ENCODE measurements at regions not wholly inside any gene's neighbourhood (a gene's known extent, or its start where the extent isn't known, plus 50 kb on each side); places are given as distances from the start of the nearest gene placed in this dataset.

DNA sequence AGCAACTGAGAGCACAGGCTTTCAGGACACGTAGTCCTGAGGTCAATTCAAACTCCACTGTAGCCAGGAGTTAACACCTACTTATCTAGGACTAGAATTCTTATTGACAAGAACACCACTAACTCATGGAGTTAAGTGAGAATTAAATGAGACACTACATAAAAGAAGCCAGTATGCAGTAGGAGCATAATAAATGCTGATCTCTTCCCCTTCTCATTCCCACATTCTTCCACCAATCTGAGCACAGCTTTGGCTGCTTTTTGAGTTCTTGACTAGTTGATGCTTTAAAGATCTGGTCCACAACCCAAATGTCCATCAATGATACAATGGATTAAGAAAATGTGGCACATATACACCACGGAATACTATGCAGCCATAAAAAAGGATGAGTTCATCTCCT, 55.2 kb downstream of the TTC32 start:
- TF ChIP-seq, protein P1, sequence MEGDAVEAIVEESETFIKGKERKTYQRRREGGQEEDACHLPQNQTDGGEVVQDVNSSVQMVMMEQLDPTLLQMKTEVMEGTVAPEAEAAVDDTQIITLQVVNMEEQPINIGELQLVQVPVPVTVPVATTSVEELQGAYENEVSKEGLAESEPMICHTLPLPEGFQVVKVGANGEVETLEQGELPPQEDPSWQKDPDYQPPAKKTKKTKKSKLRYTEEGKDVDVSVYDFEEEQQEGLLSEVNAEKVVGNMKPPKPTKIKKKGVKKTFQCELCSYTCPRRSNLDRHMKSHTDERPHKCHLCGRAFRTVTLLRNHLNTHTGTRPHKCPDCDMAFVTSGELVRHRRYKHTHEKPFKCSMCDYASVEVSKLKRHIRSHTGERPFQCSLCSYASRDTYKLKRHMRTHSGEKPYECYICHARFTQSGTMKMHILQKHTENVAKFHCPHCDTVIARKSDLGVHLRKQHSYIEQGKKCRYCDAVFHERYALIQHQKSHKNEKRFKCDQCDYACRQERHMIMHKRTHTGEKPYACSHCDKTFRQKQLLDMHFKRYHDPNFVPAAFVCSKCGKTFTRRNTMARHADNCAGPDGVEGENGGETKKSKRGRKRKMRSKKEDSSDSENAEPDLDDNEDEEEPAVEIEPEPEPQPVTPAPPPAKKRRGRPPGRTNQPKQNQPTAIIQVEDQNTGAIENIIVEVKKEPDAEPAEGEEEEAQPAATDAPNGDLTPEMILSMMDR (IDR thresholded peaks at IDR 0.05; ENCODE audit: insufficient read depth, low read depth, low read length), result no peak
- POLR2A ChIA-PET, result no interaction called here
- DNase-seq (ENCODE audit: low read depth), result no peak
- H3K27me3 ChIP-seq (ENCODE audit: control insufficient read depth, insufficient read depth, low read length), result peaks cover 13% of the 10 kb centered on the region
- CTCF ChIA-PET, result interaction anchor here (0.9 to 1.9 kb wide), 2 partner anchors 16 to 26 kb away, joined by 3 to 6 read pairs; no protein-coding TSS in a partner anchor
- H3K36me3 ChIP-seq (ENCODE audit: control insufficient read depth, insufficient read depth, low read length), result no peaks in the 10 kb centered on the region
- H3K4me3 ChIP-seq (ENCODE audit: low read depth, low read length), result no peak overlapping the region

DNA sequence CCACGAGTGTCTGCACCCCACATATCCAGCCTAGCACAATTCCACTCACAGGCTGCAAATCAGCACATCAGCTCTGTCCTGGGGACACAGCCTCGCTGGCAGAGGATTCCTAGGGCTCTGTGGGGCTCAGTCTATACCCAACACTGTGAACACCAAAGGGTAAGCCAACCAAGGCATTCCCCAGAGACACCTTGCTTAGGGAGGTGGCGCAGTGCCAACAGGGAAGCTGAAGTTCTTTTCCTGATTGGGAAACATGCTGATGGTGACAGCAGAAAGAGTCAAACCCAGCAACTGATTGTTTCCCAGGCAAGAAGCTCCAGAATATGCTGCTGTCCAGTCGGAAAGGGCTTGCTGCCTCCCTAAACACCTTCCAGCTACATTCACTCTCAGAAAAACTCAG, 55.8 kb downstream of the TTC32 start:
- POLR2A ChIA-PET, result no interaction called here
- CTCF ChIA-PET, result interaction anchor here (0.9 to 1.9 kb wide), 2 partner anchors 16 to 27 kb away, joined by 3 to 6 read pairs; no protein-coding TSS in a partner anchor

DNA sequence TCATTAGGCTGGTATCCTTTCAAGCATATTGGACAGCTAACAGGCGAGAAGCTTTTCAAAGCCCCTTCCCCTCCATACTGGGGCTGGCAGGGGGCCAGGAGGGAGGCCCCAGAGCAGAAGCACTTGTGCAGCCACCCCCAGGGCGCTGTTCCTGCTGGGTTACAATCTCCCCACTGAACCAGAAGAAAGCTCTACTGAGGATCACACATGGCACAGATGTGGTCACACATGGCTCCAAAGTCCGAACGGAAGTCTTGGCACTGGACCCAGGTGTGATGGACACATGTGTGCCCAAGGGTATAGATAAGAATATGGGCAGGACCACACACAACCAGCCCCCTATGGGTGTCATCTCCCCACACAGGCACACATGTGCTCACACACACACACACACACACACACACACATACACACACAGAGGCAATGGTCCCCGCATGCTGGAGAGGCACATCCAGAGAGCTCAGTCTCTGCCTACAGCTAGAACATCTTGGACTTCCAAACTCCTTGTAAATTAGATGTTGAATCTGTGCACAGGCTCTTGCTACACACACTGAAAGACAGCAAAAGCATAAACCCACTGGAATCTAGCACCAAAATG, 56.4 kb downstream of the TTC32 start:
- CTCF ChIA-PET, result interaction anchor here (0.9 to 1.9 kb wide), 2 partner anchors 17 to 27 kb away, joined by 3 to 6 read pairs; no protein-coding TSS in a partner anchor
- DNase-seq (ENCODE audit: low read depth), result no peak
- no peak overlapping the region for H3K4me3 ChIP-seq (ENCODE audit: low read depth, low read length)
- H3K36me3 ChIP-seq (ENCODE audit: control insufficient read depth, insufficient read depth, low read length), result no peaks in the 10 kb centered on the region
- POLR2A ChIA-PET, result no interaction called here
- H3K27me3 ChIP-seq (ENCODE audit: control insufficient read depth, insufficient read depth, low read length), result peaks cover 18% of the 10 kb centered on the region
- TF ChIP-seq, protein P1 (IDR thresholded peaks at IDR 0.05; ENCODE audit: insufficient read depth, low read depth, low read length), result no peak

More for the DNA sequence above, 55.8 kb downstream of the TTC32 start:
- Histone ChIP-seq H3K36me3 (ENCODE audit: control insufficient read depth, insufficient read depth, low read length) (no peaks in the 10 kb centered on the region), H3K4me3 (ENCODE audit: low read depth, low read length) (no peak overlapping the region), H3K27me3 (ENCODE audit: control insufficient read depth, insufficient read depth, low read length) (peaks cover 18% of the 10 kb centered on the region)
- no peak for DNase-seq (ENCODE audit: low read depth)
- TF ChIP-seq, protein P1 (IDR thresholded peaks at IDR 0.05; ENCODE audit: insufficient read depth, low read depth, low read length), result no peak

DNA sequence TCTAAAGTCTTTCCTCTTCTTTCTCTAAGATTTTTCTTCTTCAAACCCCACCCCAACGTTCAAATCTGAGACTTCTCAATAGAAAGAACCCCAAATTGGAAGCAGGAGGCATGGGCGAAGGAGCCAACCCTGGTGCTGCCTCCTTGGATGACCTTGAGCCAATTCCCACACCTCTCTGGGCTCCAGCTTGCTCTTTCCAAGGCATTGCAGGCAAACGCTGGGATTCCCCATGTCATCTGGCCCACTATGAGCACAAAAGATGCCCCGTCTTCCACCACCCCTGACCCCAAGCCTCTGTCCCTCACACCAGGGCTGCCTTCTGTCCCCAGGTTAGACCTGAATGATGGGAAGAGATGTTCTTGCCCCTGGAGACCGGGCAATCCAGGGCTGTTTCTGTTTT, 57.0 kb downstream of the TTC32 start:
- peaks cover 18% of the 10 kb centered on the region for H3K27me3 ChIP-seq (ENCODE audit: control insufficient read depth, insufficient read depth, low read length)
- no peak overlapping the region for H3K4me3 ChIP-seq (ENCODE audit: low read depth, low read length)
- POLR2A ChIA-PET, result no interaction called here
- CTCF ChIA-PET, result interaction anchor here (0.6 to 1.9 kb wide), 2 partner anchors 18 to 296 kb away, joined by 3 to 6 read pairs; no protein-coding TSS in a partner anchor
- no peak for DNase-seq (ENCODE audit: low read depth)
- TF ChIP-seq, protein P1 (IDR thresholded peaks at IDR 0.05; ENCODE audit: insufficient read depth, low read depth, low read length), result no peak
- no peaks in the 10 kb centered on the region for H3K36me3 ChIP-seq (ENCODE audit: control insufficient read depth, insufficient read depth, low read length)

DNA sequence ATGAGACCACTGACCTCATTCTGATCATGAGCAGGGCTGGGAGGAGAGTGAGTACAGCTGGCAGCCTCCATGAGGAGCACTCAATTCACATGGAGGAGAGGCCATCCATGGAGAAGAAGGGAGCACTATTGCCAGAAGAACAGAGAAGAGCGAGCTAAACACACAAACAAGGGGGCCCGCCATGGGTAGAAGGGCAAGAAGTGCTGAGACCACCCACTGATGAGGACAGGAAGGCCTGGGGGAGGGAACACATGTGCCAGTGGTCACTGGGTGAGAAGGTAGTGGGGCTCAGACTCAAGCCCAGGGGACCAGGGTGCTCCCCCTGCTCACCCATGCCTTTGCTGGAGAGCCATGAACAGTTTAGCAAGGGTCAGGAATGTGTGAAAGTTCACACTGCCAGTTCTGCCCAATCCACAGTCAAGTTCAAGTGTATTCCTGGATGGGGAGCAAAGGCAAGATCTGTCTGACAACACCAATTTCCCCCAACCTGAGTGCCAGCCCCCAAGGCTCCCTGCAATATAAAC, 57.7 kb downstream of the TTC32 start:
- peaks cover 18% of the 10 kb centered on the region for H3K27me3 ChIP-seq (ENCODE audit: control insufficient read depth, insufficient read depth, low read length)
- H3K36me3 ChIP-seq (ENCODE audit: control insufficient read depth, insufficient read depth, low read length), result no peaks in the 10 kb centered on the region
- TF ChIP-seq, protein P1 (IDR thresholded peaks at IDR 0.05; ENCODE audit: insufficient read depth, low read depth, low read length), result no peak
- no peak for DNase-seq (ENCODE audit: low read depth)
- no peak overlapping the region for H3K4me3 ChIP-seq (ENCODE audit: low read depth, low read length)
- ChIA-PET CTCF (no interaction called here), POLR2A (no interaction called here)
